ENCODE measurements at regions not wholly inside any gene's neighbourhood (a gene's known extent, or its start where the extent isn't known, plus 50 kb on each side); places are given as distances from the start of the nearest gene placed in this dataset.

DNA sequence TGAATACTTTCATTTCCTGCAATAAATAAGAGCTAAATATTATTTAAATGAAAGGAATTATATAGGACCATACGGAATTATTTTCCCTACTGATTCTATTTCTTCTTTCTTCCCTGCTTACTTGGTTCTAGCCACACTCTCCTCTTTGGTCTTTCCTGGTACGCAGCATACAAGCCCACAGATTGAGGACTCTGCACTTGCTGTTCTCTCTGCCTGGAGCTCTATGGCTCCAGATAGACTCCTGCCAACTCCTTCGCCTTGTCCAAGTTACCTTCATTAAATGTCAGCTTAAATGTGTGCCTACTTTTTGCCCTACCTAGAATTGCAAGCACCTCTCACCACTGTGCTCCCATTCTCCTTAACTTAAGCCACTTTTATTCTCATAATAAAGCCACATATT is 203.4 kb downstream of the MDFIC start:
- no peak for DNase-seq (ENCODE audit: low read depth)
- H3K4me3 ChIP-seq (ENCODE audit: low read depth, low read length), result no peak overlapping the region
- TF ChIP-seq, protein P1, sequence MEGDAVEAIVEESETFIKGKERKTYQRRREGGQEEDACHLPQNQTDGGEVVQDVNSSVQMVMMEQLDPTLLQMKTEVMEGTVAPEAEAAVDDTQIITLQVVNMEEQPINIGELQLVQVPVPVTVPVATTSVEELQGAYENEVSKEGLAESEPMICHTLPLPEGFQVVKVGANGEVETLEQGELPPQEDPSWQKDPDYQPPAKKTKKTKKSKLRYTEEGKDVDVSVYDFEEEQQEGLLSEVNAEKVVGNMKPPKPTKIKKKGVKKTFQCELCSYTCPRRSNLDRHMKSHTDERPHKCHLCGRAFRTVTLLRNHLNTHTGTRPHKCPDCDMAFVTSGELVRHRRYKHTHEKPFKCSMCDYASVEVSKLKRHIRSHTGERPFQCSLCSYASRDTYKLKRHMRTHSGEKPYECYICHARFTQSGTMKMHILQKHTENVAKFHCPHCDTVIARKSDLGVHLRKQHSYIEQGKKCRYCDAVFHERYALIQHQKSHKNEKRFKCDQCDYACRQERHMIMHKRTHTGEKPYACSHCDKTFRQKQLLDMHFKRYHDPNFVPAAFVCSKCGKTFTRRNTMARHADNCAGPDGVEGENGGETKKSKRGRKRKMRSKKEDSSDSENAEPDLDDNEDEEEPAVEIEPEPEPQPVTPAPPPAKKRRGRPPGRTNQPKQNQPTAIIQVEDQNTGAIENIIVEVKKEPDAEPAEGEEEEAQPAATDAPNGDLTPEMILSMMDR (conservative IDR thresholded peaks at IDR 0.05; ENCODE audit: low read depth, low read length), result no peak

GRCh38 chr7:115124409-115124939 is 202.6 kb downstream of the MDFIC start:
- no peak overlapping the region for H3K4me3 ChIP-seq (ENCODE audit: low read depth, low read length)
- no peak for DNase-seq (ENCODE audit: low read depth)
- TF ChIP-seq, protein P1 (conservative IDR thresholded peaks at IDR 0.05; ENCODE audit: low read depth, low read length), result no peak

GRCh38 chr7:115123441-115123840 is 201.5 kb downstream of the MDFIC start:
- TF ChIP-seq, protein P1 (conservative IDR thresholded peaks at IDR 0.05; ENCODE audit: low read depth, low read length), result no peak
- no peak for DNase-seq (ENCODE audit: low read depth)
- H3K4me3 ChIP-seq (ENCODE audit: low read depth, low read length), result no peak overlapping the region

GRCh38 chr7:115122388-115122787 is 200.5 kb downstream of the MDFIC start:
- H3K4me3 ChIP-seq (ENCODE audit: low read depth, low read length), result no peak overlapping the region
- DNase-seq (ENCODE audit: low read depth), result no peak
- TF ChIP-seq, protein P1 (conservative IDR thresholded peaks at IDR 0.05; ENCODE audit: low read depth, low read length), result no peak

DNA sequence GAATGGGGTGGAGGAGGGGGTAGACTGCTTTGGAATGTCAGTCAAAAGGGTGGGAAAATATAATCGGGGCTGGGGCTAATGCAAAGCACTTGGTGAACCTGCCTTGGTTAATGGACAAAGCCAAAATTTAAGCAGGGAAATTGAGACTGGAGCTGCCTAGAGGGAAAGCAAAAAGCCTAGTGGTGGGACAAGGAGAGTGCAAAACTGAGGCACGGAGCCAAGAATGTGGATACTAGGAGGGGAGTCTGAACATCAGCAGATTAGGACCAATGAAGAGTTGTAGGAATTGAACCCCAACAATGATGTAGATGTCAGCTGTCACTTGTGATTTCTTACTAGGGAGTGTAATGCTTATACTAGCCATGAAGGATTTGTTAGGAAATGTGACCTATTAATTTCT is 195.9 kb downstream of the MDFIC start:
- no peak overlapping the region for H3K4me3 ChIP-seq (ENCODE audit: low read depth, low read length)
- TF ChIP-seq, protein P1 (conservative IDR thresholded peaks at IDR 0.05; ENCODE audit: low read depth, low read length), result peak; percentile 32
- DNase-seq (ENCODE audit: low read depth), result no peak

DNA sequence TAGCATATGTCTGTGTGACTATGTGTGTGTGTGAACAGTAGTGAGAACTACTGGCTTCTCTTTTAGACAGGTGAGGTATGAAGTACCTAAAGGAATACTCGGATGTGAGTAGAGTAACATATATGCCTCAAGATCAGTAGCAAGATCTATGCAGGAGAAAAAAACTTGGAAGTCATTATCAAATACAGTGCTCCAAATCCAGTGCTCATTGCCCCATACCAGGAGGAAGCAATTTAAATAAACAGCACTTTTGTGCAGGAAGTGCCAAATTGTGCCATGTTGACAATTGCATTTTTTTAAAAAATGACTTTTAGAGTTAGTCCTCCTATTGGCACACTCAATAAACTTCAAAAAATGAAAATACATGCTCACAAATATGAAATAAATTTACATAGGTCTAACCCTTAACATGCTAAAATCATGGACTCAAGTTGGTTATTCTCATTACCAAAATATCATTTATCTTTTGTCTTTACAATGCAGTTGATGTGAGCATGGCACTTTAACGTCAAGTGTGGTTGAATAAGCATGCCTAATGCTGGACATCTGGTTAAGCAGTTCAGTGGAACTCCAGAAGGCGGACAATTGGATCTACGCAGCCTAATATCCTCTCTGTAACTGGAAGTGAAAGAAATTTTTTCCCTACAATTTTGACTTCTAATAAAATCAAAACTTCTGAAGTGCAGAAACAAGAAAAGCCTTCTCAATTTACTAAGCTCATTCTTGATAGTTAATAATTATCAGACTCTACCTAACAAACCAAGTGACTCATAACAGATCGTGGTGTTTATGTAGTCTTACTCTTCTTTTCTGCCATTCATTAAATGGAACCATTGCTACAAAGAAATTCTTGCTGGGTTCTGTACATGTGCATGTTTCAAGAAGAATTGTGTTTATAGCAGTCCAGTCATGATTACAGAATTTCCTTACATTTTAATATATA is 195.2 kb downstream of the MDFIC start:
- TF ChIP-seq, protein P1 (conservative IDR thresholded peaks at IDR 0.05; ENCODE audit: low read depth, low read length), result no peak
- peak overlapping the region; percentile 28 for H3K4me3 ChIP-seq (ENCODE audit: low read depth, low read length)
- DNase-seq (ENCODE audit: low read depth), result peak; percentile 72
